PC-3 (cell line): ENCODE measurements at regions not wholly inside any gene's neighbourhood (a gene's known extent, or its start where the extent isn't known, plus 50 kb on each side); places are given as distances from the start of the nearest gene placed in this dataset.

Source experiments
- EZH2 ChIP-seq: fragments of 300-600 bp; sonication (generic); IDR thresholded peaks from one replicate; pipeline ENCODE4 v1.6.1; 2017; ENCODE audit warnings: antibody characterized with exemption, mild to moderate bottlenecking, low read length; ENCODE audit not compliant: unreplicated experiment
- EZH2phosphoT487 ChIP-seq: fragments of 300-600 bp; sonication (generic); IDR thresholded peaks from 2 replicates; pipeline ENCODE4 v1.6.1; 2018; ENCODE audit warnings: mild to moderate bottlenecking, antibody characterized with exemption, low read length, borderline replicate concordance
- TF ChIP-seq, protein P1 (sequence below): fragments of 300-600 bp; sonication (generic); conservative IDR thresholded peaks from 2 replicates; pipeline ENCODE4 v1.5.1; 2017; ENCODE audit warnings: antibody characterized with exemption, low read depth, mild to moderate bottlenecking, low read length

DNA sequence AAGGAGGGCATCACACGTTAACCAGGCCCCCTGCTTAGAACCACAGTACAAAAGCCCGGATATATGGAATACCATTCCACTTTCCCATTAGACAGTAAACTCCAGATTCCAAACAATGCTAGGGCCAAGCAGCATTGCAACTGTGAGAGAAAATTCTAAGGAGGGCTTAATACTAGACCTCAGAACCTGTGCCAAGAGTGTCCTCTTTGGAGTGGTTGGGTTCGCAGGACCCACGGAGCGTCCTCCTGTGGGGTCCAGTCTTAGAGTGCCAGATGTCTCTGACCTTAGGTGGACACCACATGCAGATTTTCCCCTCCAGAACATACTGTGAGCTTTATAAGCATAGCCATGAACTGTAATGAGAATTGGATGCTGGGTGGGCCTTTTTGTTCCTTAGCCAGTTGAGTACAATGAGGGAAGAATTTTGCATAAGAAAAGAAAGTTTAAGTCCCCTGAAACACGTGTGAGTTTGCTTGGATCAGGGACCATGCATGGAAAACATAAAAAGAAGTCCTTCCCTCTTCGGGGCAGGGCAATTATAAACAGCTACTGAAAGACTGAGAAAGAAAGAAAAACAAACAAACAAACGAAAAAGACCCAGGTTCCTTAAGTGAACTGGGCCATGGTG lies 325.7 kb downstream of the NEK10 start:
- TF ChIP-seq, protein P1, sequence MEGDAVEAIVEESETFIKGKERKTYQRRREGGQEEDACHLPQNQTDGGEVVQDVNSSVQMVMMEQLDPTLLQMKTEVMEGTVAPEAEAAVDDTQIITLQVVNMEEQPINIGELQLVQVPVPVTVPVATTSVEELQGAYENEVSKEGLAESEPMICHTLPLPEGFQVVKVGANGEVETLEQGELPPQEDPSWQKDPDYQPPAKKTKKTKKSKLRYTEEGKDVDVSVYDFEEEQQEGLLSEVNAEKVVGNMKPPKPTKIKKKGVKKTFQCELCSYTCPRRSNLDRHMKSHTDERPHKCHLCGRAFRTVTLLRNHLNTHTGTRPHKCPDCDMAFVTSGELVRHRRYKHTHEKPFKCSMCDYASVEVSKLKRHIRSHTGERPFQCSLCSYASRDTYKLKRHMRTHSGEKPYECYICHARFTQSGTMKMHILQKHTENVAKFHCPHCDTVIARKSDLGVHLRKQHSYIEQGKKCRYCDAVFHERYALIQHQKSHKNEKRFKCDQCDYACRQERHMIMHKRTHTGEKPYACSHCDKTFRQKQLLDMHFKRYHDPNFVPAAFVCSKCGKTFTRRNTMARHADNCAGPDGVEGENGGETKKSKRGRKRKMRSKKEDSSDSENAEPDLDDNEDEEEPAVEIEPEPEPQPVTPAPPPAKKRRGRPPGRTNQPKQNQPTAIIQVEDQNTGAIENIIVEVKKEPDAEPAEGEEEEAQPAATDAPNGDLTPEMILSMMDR, result no peak
- TF ChIP-seq EZH2 (no peak), EZH2phosphoT487 (no peak)
